ENCODE measurements at regions not wholly inside any gene's neighbourhood (a gene's known extent, or its start where the extent isn't known, plus 50 kb on each side); places are given as distances from the start of the nearest gene placed in this dataset.

DNA sequence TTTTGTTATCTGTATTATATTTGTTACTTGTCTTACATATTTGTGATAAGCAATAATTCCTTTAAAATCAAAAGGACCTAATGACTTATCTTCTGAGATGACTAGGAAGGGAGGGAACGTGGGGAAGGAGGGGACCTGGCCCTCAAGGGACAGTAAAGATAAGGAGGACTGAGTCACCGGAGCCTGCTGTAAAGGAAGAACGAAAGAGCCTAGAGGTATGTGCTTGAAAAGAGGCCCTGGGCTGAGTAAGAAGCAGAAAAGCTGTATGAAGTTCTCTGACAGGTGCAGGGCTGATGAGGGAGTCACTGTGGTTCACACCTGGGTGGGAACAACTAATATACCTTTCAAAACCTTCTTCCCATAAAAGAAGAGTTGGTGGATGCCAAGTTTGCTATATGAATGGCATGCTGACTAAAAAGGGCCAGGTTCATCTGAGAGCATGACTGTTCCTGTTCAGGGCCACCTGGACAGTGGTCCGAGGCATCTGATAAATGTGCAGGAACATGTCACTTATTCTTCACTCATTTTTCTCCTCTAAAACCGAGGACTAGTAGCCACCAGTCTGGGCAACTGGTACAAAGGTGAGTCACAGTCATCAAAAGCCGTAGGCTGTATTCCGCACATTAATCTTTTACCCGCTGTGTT lies 111.3 kb downstream of the TNFAIP3 start (continued):
- TF ChIP-seq, protein P1, sequence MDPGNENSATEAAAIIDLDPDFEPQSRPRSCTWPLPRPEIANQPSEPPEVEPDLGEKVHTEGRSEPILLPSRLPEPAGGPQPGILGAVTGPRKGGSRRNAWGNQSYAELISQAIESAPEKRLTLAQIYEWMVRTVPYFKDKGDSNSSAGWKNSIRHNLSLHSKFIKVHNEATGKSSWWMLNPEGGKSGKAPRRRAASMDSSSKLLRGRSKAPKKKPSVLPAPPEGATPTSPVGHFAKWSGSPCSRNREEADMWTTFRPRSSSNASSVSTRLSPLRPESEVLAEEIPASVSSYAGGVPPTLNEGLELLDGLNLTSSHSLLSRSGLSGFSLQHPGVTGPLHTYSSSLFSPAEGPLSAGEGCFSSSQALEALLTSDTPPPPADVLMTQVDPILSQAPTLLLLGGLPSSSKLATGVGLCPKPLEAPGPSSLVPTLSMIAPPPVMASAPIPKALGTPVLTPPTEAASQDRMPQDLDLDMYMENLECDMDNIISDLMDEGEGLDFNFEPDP (CRISPR knock-in tag; IDR thresholded peaks at IDR 0.05): no peak
- TF ChIP-seq EP300 (IDR thresholded peaks at IDR 0.05; ENCODE audit: low read length): peak; percentile 47; the same call in 1 of the 2 replicates
- no peak for TF ChIP-seq CC2D1A (IDR thresholded peaks at IDR 0.05)
- no peak for TF ChIP-seq ZNF324 (CRISPR knock-in tag; IDR thresholded peaks at IDR 0.05)
- no peak for TF ChIP-seq IRF2 (CRISPR knock-in tag; IDR thresholded peaks at IDR 0.05)
- TF ChIP-seq, protein P2, sequence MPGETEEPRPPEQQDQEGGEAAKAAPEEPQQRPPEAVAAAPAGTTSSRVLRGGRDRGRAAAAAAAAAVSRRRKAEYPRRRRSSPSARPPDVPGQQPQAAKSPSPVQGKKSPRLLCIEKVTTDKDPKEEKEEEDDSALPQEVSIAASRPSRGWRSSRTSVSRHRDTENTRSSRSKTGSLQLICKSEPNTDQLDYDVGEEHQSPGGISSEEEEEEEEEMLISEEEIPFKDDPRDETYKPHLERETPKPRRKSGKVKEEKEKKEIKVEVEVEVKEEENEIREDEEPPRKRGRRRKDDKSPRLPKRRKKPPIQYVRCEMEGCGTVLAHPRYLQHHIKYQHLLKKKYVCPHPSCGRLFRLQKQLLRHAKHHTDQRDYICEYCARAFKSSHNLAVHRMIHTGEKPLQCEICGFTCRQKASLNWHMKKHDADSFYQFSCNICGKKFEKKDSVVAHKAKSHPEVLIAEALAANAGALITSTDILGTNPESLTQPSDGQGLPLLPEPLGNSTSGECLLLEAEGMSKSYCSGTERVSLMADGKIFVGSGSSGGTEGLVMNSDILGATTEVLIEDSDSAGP (CRISPR knock-in tag; IDR thresholded peaks at IDR 0.05): no peak
- no peak for TF ChIP-seq POLR2H (tag; IDR thresholded peaks at IDR 0.05; ENCODE audit: low read depth)
- TF ChIP-seq ZNF217 (CRISPR knock-in tag; IDR thresholded peaks at IDR 0.05): no peak
- peak; percentile 40 for TF ChIP-seq GATA2 (CRISPR knock-in tag; IDR thresholded peaks at IDR 0.05)
- no peak for TF ChIP-seq RBM15 (IDR thresholded peaks at IDR 0.05; ENCODE audit: insufficient read depth, low read length)
- no peak for TF ChIP-seq SPI1 (IDR thresholded peaks at IDR 0.05; ENCODE audit: borderline replicate concordance, low read depth, low read length)
- TF ChIP-seq NR3C1 (CRISPR knock-in tag; IDR thresholded peaks at IDR 0.05): no peak
- TF ChIP-seq, protein P3, sequence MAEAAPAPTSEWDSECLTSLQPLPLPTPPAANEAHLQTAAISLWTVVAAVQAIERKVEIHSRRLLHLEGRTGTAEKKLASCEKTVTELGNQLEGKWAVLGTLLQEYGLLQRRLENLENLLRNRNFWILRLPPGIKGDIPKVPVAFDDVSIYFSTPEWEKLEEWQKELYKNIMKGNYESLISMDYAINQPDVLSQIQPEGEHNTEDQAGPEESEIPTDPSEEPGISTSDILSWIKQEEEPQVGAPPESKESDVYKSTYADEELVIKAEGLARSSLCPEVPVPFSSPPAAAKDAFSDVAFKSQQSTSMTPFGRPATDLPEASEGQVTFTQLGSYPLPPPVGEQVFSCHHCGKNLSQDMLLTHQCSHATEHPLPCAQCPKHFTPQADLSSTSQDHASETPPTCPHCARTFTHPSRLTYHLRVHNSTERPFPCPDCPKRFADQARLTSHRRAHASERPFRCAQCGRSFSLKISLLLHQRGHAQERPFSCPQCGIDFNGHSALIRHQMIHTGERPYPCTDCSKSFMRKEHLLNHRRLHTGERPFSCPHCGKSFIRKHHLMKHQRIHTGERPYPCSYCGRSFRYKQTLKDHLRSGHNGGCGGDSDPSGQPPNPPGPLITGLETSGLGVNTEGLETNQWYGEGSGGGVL (CRISPR knock-in tag; IDR thresholded peaks at IDR 0.05): no peak
- TF ChIP-seq, protein P4, sequence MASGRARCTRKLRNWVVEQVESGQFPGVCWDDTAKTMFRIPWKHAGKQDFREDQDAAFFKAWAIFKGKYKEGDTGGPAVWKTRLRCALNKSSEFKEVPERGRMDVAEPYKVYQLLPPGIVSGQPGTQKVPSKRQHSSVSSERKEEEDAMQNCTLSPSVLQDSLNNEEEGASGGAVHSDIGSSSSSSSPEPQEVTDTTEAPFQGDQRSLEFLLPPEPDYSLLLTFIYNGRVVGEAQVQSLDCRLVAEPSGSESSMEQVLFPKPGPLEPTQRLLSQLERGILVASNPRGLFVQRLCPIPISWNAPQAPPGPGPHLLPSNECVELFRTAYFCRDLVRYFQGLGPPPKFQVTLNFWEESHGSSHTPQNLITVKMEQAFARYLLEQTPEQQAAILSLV (tag; IDR thresholded peaks at IDR 0.05): no peak
- TF ChIP-seq GTF2E2 (tag; IDR thresholded peaks at IDR 0.05): no peak
- peak; percentile 73 for TF ChIP-seq CBFA2T3 (IDR thresholded peaks at IDR 0.05)
- TF ChIP-seq NR1H2 (CRISPR knock-in tag; IDR thresholded peaks at IDR 0.05): no peak
- peak; percentile 58; the same call in 1 of the 2 replicates for TF ChIP-seq MECOM (CRISPR knock-in tag; IDR thresholded peaks at IDR 0.05)
- no peak for TF ChIP-seq ZNF780A (CRISPR knock-in tag; IDR thresholded peaks at IDR 0.05)
- TF ChIP-seq ZNF282 (CRISPR knock-in tag; IDR thresholded peaks at IDR 0.05): no peak
- TF ChIP-seq MBD2 (IDR thresholded peaks at IDR 0.05; ENCODE audit: borderline replicate concordance, low read depth): peak; percentile 51; the same call in 1 of the 2 replicates
- TF ChIP-seq, protein P5, sequence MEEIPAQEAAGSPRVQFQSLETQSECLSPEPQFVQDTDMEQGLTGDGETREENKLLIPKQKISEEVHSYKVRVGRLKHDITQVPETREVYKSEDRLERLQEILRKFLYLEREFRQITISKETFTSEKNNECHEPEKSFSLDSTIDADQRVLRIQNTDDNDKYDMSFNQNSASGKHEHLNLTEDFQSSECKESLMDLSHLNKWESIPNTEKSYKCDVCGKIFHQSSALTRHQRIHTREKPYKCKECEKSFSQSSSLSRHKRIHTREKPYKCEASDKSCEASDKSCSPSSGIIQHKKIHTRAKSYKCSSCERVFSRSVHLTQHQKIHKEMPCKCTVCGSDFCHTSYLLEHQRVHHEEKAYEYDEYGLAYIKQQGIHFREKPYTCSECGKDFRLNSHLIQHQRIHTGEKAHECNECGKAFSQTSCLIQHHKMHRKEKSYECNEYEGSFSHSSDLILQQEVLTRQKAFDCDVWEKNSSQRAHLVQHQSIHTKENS (CRISPR knock-in tag; IDR thresholded peaks at IDR 0.05): no peak
- TF ChIP-seq NFYB (IDR thresholded peaks at IDR 0.05; ENCODE audit: extremely low read depth, insufficient read length): no peak
- TF ChIP-seq ZNF316 (IDR thresholded peaks at IDR 0.05): no peak
- no peak for TF ChIP-seq EZH2 (IDR thresholded peaks at IDR 0.05; ENCODE audit: borderline replicate concordance, low read depth, low read length)

All from K562 (cell line).